ENCODE measurements at regions not wholly inside any gene's neighbourhood (a gene's known extent, or its start where the extent isn't known, plus 50 kb on each side); places are given as distances from the start of the nearest gene placed in this dataset.

DNA sequence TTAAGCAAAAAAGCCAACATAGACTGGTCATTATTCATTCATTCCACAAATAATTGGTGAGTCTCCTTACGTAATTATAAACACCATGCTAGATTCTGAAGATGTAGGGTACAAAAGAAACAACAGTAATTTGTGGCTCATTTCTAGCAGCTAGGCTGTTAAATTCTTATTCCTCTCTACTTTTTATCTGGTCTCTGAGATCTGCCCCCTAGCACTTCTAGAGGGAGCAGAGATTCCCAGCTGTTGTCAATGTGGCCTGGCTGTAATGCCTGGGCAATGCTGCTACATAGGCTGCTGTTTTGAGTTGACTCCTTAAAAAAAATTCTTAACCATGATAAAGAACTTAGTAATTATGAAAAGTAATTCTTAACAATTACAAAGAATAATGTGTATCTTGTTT is 434.9 kb upstream of the THRB start:
- H3K27me3 ChIP-seq (ENCODE audit: control insufficient read depth in 2 of 2, insufficient read depth in 2 of 2, low read length in 2 of 2): no peaks in the 10 kb centered on the region
- ChIA-PET CTCF (no interaction called here), POLR2A (no interaction called here)
- H3K4me3 ChIP-seq (replicated peaks in 1 of 3; ENCODE audit: insufficient read depth in 1 of 3, low read depth in 1 of 3, low read length in 3 of 3): no peak overlapping the region
- dilution Hi-C loops (cut with MboI; ENCODE audit: extremely low pct_ligation_motif_present, low sequenced_read_pairs): no loop called here
- H3K4me1 ChIP-seq (ENCODE audit: control insufficient read depth, extremely low read depth, insufficient read depth, low read length): no peaks in the 10 kb centered on the region
- TF ChIP-seq EZH2 (IDR thresholded peaks at IDR 0.05; ENCODE audit: borderline replicate concordance, low read depth, low read length, severe bottlenecking) (no peak), POLR2AphosphoS5 (IDR thresholded peaks at IDR 0.05; ENCODE audit: insufficient read depth, low read depth, low read length) (no peak), POLR2A (IDR thresholded peaks at IDR 0.05; ENCODE audit: low read depth, low read length) (no peak), GATA2 (IDR thresholded peaks at IDR 0.05; ENCODE audit: insufficient read depth, insufficient read length, low read depth, low read length) (no peak)
- TF ChIP-seq, protein P1, sequence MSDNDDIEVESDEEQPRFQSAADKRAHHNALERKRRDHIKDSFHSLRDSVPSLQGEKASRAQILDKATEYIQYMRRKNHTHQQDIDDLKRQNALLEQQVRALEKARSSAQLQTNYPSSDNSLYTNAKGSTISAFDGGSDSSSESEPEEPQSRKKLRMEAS (IDR thresholded peaks at IDR 0.05; ENCODE audit: insufficient read depth, insufficient read length): no peak
- TF ChIP-seq, protein P2, sequence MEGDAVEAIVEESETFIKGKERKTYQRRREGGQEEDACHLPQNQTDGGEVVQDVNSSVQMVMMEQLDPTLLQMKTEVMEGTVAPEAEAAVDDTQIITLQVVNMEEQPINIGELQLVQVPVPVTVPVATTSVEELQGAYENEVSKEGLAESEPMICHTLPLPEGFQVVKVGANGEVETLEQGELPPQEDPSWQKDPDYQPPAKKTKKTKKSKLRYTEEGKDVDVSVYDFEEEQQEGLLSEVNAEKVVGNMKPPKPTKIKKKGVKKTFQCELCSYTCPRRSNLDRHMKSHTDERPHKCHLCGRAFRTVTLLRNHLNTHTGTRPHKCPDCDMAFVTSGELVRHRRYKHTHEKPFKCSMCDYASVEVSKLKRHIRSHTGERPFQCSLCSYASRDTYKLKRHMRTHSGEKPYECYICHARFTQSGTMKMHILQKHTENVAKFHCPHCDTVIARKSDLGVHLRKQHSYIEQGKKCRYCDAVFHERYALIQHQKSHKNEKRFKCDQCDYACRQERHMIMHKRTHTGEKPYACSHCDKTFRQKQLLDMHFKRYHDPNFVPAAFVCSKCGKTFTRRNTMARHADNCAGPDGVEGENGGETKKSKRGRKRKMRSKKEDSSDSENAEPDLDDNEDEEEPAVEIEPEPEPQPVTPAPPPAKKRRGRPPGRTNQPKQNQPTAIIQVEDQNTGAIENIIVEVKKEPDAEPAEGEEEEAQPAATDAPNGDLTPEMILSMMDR (IDR thresholded peaks at IDR 0.05; ENCODE audit: extremely low read depth in 1 of 2, insufficient read depth in 1 of 2, low read depth in 1 of 2, low read length in 2 of 2): no peak
- no peak overlapping the region for H3K9ac ChIP-seq (replicated peaks; ENCODE audit: extremely low read depth, insufficient read depth, low read length)
- no peaks in the 10 kb centered on the region for H3K9me1 ChIP-seq (replicated peaks; ENCODE audit: control insufficient read depth, extremely low read depth, insufficient read depth, low read length)
- no peaks in the 10 kb centered on the region for H3K9me3 ChIP-seq (replicated peaks; ENCODE audit: control insufficient read depth, insufficient read depth, low read length)
- intact Hi-C loops (cut with micrococcal nuclease): no loop called here
- H3K4me2 ChIP-seq (ENCODE audit: insufficient read depth, low read length): no peak overlapping the region
- no peak overlapping the region for H3K27ac ChIP-seq (ENCODE audit: insufficient read depth, low read depth, low read length)
- H3K79me2 ChIP-seq (ENCODE audit: control insufficient read depth, insufficient read depth, low read length): no peaks in the 10 kb centered on the region
- no TSS peak for BruUV-seq (replicated peaks)
- no peak overlapping the region for H2AFZ ChIP-seq (ENCODE audit: low read depth, low read length)
- no peaks in the 10 kb centered on the region for H4K20me1 ChIP-seq (replicated peaks; ENCODE audit: control insufficient read depth, extremely low read depth, insufficient read depth, low read length)
- no peaks in the 10 kb centered on the region for H3K36me3 ChIP-seq (ENCODE audit: control insufficient read depth in 2 of 2, extremely low read depth in 1 of 2, insufficient read depth in 2 of 2, low read length in 2 of 2)
- DNase-seq (ENCODE audit: low read depth, low spot score): no peak
- no peak for FAIRE-seq

DNA sequence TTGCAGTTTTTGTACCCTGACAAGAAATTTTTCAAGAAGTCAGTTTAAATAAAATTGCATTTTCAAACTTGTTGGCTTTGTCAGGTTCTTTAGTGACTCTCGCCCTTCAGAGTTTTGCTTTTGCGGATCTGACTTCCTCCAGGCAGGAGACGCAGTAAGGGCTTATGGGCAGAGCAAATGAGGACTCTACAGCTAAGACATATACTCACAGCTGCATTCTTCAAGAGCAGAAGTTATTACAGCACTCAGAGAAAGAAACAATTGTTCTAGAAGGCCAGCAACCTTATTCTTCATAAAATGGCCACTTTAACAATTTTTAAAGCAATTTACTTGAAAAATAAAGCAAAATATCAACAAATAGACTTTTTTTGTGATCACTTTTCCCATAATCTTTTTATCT is 438.8 kb upstream of the THRB start:
- dilution Hi-C loops (cut with MboI; ENCODE audit: extremely low pct_ligation_motif_present, low sequenced_read_pairs): no loop called here
- intact Hi-C loops (cut with micrococcal nuclease): no loop called here
- H2AFZ ChIP-seq (ENCODE audit: low read depth, low read length): no peak overlapping the region
- H3K9me3 ChIP-seq (replicated peaks; ENCODE audit: control insufficient read depth, insufficient read depth, low read length): no peaks in the 10 kb centered on the region
- no peak overlapping the region for H3K4me3 ChIP-seq (replicated peaks in 1 of 3; ENCODE audit: insufficient read depth in 1 of 3, low read depth in 1 of 3, low read length in 3 of 3)
- no peaks in the 10 kb centered on the region for H4K20me1 ChIP-seq (replicated peaks; ENCODE audit: control insufficient read depth, extremely low read depth, insufficient read depth, low read length)
- BruUV-seq (replicated peaks): no TSS peak
- no peak overlapping the region for H3K9ac ChIP-seq (replicated peaks; ENCODE audit: extremely low read depth, insufficient read depth, low read length)
- H3K79me2 ChIP-seq (ENCODE audit: control insufficient read depth, insufficient read depth, low read length): no peaks in the 10 kb centered on the region
- no peak overlapping the region for H3K4me2 ChIP-seq (ENCODE audit: insufficient read depth, low read length)
- no peak for TF ChIP-seq FOS (IDR thresholded peaks at IDR 0.05; ENCODE audit: borderline replicate concordance, insufficient read depth, low read length)
- TF ChIP-seq, protein P1 (IDR thresholded peaks at IDR 0.05; ENCODE audit: insufficient read depth, insufficient read length): no peak
- no peak for TF ChIP-seq JUN (IDR thresholded peaks at IDR 0.05; ENCODE audit: borderline replicate concordance, insufficient read depth, insufficient read length, low read depth)
- no peak for TF ChIP-seq GATA2 (IDR thresholded peaks at IDR 0.05; ENCODE audit: insufficient read depth, insufficient read length, low read depth, low read length)
- TF ChIP-seq POLR2A (IDR thresholded peaks at IDR 0.05; ENCODE audit: low read depth, low read length): no peak
- no peak for TF ChIP-seq MYC (IDR thresholded peaks at IDR 0.05; ENCODE audit: low read depth, low read length)
- TF ChIP-seq EZH2 (IDR thresholded peaks at IDR 0.05; ENCODE audit: borderline replicate concordance, low read depth, low read length, severe bottlenecking): no peak
- TF ChIP-seq, protein P2 (IDR thresholded peaks at IDR 0.05; ENCODE audit: extremely low read depth in 1 of 2, insufficient read depth in 1 of 2, low read depth in 1 of 2, low read length in 2 of 2): no peak
- TF ChIP-seq POLR2AphosphoS5 (IDR thresholded peaks at IDR 0.05; ENCODE audit: insufficient read depth, low read depth, low read length): no peak
- H3K36me3 ChIP-seq (ENCODE audit: control insufficient read depth in 2 of 2, extremely low read depth in 1 of 2, insufficient read depth in 2 of 2, low read length in 2 of 2): no peaks in the 10 kb centered on the region
- no peak overlapping the region for H3K27ac ChIP-seq (ENCODE audit: insufficient read depth, low read depth, low read length)
- ChIA-PET CTCF (no interaction called here), POLR2A (interaction anchor here (0.5 kb wide), 1 partner anchor 434 kb away, joined by 6 read pairs; no protein-coding TSS in a partner anchor)
- H3K27me3 ChIP-seq (ENCODE audit: control insufficient read depth in 2 of 2, insufficient read depth in 2 of 2, low read length in 2 of 2): no peaks in the 10 kb centered on the region
- FAIRE-seq (no peak), DNase-seq (ENCODE audit: low read depth, low spot score) (no peak)
- H3K9me1 ChIP-seq (replicated peaks; ENCODE audit: control insufficient read depth, extremely low read depth, insufficient read depth, low read length): no peaks in the 10 kb centered on the region
- no peaks in the 10 kb centered on the region for H3K4me1 ChIP-seq (ENCODE audit: control insufficient read depth, extremely low read depth, insufficient read depth, low read length)

Data from endothelial cell of umbilical vein (primary cell).